Endothelial cell of umbilical vein (primary cell): ENCODE measurements at regions not wholly inside any gene's neighbourhood (a gene's known extent, or its start where the extent isn't known, plus 50 kb on each side); places are given as distances from the start of the nearest gene placed in this dataset.

ENCODE experiments used
- EZH2 ChIP-seq: IDR thresholded peaks from 2 replicates; pipeline ENCODE4 v1.6.1; 2012; ENCODE audit warnings: borderline replicate concordance, low read depth, mild to moderate bottlenecking, moderate library complexity, low read length, inconsistent platforms; ENCODE audit not compliant: severe bottlenecking
- FOS ChIP-seq: IDR thresholded peaks from 2 replicates; pipeline ENCODE4 v1.6.1; 2011; ENCODE audit warnings: mild to moderate bottlenecking, low read length, moderate library complexity, borderline replicate concordance; ENCODE audit not compliant: insufficient read depth
- POLR2A ChIP-seq: IDR thresholded peaks from 2 replicates; pipeline ENCODE4 v1.6.1; 2012; ENCODE audit warnings: low read depth, mild to moderate bottlenecking, control low read depth, low read length
- POLR2AphosphoS5 ChIP-seq: IDR thresholded peaks from 2 replicates; pipeline ENCODE4 v1.6.1; 2012; ENCODE audit warnings: low read depth, mild to moderate bottlenecking, control low read depth, low read length, moderate library complexity; ENCODE audit not compliant: insufficient read depth
- TF ChIP-seq, protein P1 (sequence below), 2 donors: IDR thresholded peaks; 1 replicate in 1 of 2; 2 replicates in 1 of 2; pipeline ENCODE4 v1.5.1; 2011; ENCODE audit warnings: low read length in 2 of 2, mild to moderate bottlenecking in 2 of 2, moderate library complexity in 2 of 2, control low read depth in 1 of 2, inconsistent platforms in 1 of 2, low read depth in 1 of 2; ENCODE audit not compliant: insufficient read depth in 1 of 2; ENCODE audit errors: extremely low read depth in 1 of 2
- TF ChIP-seq, protein P2 (sequence below): IDR thresholded peaks from 2 replicates; pipeline ENCODE4 v1.6.1; 2011; ENCODE audit not compliant: insufficient read depth, insufficient read length

DNA sequence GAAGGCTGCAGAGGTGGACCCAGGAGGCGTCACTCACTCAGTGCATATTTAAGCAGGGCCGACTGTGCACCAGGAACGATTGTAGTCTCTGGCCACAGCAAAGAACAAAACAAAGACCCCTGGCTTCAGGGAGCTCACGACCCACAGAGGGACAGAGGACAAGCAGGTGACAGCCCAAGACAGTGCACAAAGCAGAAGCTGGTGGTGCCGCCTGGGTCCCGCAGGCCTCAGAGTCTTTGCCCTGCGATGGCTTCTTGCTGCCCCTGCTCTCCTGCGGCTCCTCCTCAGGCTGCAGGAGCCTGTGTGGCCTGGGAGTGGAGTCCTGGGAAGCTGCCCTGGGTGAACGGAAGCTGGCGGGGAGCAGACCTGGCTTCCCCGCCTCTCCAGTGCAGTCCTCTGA, 300.0 kb downstream of the PREX1 start:
- TF ChIP-seq, protein P1, sequence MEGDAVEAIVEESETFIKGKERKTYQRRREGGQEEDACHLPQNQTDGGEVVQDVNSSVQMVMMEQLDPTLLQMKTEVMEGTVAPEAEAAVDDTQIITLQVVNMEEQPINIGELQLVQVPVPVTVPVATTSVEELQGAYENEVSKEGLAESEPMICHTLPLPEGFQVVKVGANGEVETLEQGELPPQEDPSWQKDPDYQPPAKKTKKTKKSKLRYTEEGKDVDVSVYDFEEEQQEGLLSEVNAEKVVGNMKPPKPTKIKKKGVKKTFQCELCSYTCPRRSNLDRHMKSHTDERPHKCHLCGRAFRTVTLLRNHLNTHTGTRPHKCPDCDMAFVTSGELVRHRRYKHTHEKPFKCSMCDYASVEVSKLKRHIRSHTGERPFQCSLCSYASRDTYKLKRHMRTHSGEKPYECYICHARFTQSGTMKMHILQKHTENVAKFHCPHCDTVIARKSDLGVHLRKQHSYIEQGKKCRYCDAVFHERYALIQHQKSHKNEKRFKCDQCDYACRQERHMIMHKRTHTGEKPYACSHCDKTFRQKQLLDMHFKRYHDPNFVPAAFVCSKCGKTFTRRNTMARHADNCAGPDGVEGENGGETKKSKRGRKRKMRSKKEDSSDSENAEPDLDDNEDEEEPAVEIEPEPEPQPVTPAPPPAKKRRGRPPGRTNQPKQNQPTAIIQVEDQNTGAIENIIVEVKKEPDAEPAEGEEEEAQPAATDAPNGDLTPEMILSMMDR (IDR thresholded peaks at IDR 0.05; ENCODE audit: extremely low read depth in 1 of 2, insufficient read depth in 1 of 2, low read depth in 1 of 2, low read length in 2 of 2): no peak
- no peak for TF ChIP-seq POLR2A
- no peak for TF ChIP-seq EZH2
- TF ChIP-seq POLR2AphosphoS5: no peak
- TF ChIP-seq, protein P2, sequence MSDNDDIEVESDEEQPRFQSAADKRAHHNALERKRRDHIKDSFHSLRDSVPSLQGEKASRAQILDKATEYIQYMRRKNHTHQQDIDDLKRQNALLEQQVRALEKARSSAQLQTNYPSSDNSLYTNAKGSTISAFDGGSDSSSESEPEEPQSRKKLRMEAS: no peak
- no peak for TF ChIP-seq FOS
